ENCODE measurements at regions not wholly inside any gene's neighbourhood (a gene's known extent, or its start where the extent isn't known, plus 50 kb on each side); places are given as distances from the start of the nearest gene placed in this dataset.
"Not testable (repeated sequence)": the region's sequence is repeated elsewhere in the genome, so short reads cannot be mapped to it uniquely, and the experiment has no call there.

- FAIRE-seq (no peak), DNase-seq (ENCODE audit: insufficient read length) (no peak)
- TF ChIP-seq POLR2A (IDR thresholded peaks at IDR 0.05; ENCODE audit: low read depth, low read length), result no peak
Measured at GRCh38 chr16:87160701-87161337, 156.4 kb downstream of the C16orf95 start.

DNA sequence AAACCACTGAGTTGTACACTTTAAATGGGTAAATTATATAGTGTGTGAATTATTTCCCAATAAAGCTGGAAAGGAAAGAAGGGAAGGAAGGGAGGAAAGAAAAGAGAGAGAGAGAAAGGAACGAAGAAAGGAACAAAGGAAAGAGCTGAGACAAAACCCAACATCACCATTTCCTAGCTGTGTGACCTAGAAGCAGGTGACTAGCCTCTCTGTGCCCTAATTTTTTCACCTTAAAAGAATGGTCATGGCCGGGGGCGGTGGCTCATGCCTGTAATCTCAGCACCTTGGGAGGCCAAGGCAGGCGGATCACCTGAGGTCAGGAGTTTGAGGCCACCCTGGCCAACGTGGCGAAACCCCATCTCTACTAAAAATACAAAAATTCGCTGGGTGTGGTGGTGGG is 155.8 kb downstream of the C16orf95 start:
- FAIRE-seq; DNase-seq (ENCODE audit: insufficient read length): not testable (repeated sequence)

GRCh38 chr16:87161822-87162676 is 155.1 kb downstream of the C16orf95 start:
- TF ChIP-seq POLR2AphosphoS5 (IDR thresholded peaks at IDR 0.05; ENCODE audit: low read depth, low read length) (no peak), TAF1 (IDR thresholded peaks at IDR 0.05; ENCODE audit: borderline replicate concordance, low read depth, low read length) (no peak), POLR2A (IDR thresholded peaks at IDR 0.05; ENCODE audit: low read depth, low read length) (no peak)
- FAIRE-seq (no peak), DNase-seq (ENCODE audit: insufficient read length) (no peak)

GRCh38 chr16:87162799-87163198 is 154.4 kb downstream of the C16orf95 start:
- not testable (repeated sequence) for FAIRE-seq

GRCh38 chr16:87163637-87164036 is 153.6 kb downstream of the C16orf95 start:
- no peak for TF ChIP-seq POLR2A (IDR thresholded peaks at IDR 0.05; ENCODE audit: low read depth, low read length)
- TF ChIP-seq POLR2AphosphoS5 (IDR thresholded peaks at IDR 0.05; ENCODE audit: low read depth, low read length), result no peak
- no peak for TF ChIP-seq TAF1 (IDR thresholded peaks at IDR 0.05; ENCODE audit: borderline replicate concordance, low read depth, low read length)
- no peak for FAIRE-seq
- no peak for DNase-seq (ENCODE audit: insufficient read length)

More at GRCh38 chr16:87162799-87163198, 154.4 kb downstream of the C16orf95 start:
- not testable (repeated sequence) for DNase-seq (ENCODE audit: insufficient read length)

- no peak for TF ChIP-seq POLR2AphosphoS5 (IDR thresholded peaks at IDR 0.05; ENCODE audit: low read depth, low read length)
- TF ChIP-seq POLR2A (IDR thresholded peaks at IDR 0.05; ENCODE audit: low read depth, low read length), result no peak
- TF ChIP-seq TAF1 (IDR thresholded peaks at IDR 0.05; ENCODE audit: borderline replicate concordance, low read depth, low read length), result no peak
- DNase-seq (ENCODE audit: insufficient read length) (no peak), FAIRE-seq (no peak)
Measured at GRCh38 chr16:87165151-87165550, 152.0 kb downstream of the C16orf95 start.

DNA sequence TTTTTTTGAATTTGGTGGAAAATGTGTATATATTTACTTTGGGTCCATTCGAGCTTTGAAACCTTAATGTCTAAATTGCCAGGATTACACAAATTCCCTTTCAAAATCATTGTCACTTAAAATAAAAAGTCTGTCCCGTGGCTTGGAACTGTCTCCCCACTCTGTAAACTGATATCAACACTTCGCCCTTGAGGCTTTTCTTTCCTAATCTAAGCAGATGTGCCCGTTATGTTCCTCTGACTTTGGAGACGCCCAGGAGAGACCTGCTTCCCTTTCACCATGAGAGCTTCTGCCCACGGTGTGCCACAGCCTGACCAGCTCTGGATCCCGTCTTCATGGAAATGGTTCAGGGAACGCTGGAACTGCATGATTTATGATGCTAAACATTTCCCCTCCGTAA is 151.3 kb downstream of the C16orf95 start:
- FAIRE-seq, result no peak
- TF ChIP-seq POLR2A (IDR thresholded peaks at IDR 0.05; ENCODE audit: low read depth, low read length) (no peak), POLR2AphosphoS5 (IDR thresholded peaks at IDR 0.05; ENCODE audit: low read depth, low read length) (no peak), TAF1 (IDR thresholded peaks at IDR 0.05; ENCODE audit: borderline replicate concordance, low read depth, low read length) (no peak)
- DNase-seq (ENCODE audit: insufficient read length), result no peak

- FAIRE-seq (no peak), DNase-seq (ENCODE audit: insufficient read length) (no peak)
- TF ChIP-seq POLR2A (IDR thresholded peaks at IDR 0.05; ENCODE audit: low read depth, low read length) (no peak), POLR2AphosphoS5 (IDR thresholded peaks at IDR 0.05; ENCODE audit: low read depth, low read length) (no peak), TAF1 (IDR thresholded peaks at IDR 0.05; ENCODE audit: borderline replicate concordance, low read depth, low read length) (no peak)
Measured at GRCh38 chr16:87166321-87166720, 150.9 kb downstream of the C16orf95 start.

- DNase-seq (ENCODE audit: insufficient read length) (no peak), FAIRE-seq (no peak)
- no peak for TF ChIP-seq TAF1 (IDR thresholded peaks at IDR 0.05; ENCODE audit: borderline replicate concordance, low read depth, low read length)
- TF ChIP-seq POLR2A (IDR thresholded peaks at IDR 0.05; ENCODE audit: low read depth, low read length), result no peak
- no peak for TF ChIP-seq POLR2AphosphoS5 (IDR thresholded peaks at IDR 0.05; ENCODE audit: low read depth, low read length)
Measured at GRCh38 chr16:87166934-87167333, 150.3 kb downstream of the C16orf95 start.

DNA sequence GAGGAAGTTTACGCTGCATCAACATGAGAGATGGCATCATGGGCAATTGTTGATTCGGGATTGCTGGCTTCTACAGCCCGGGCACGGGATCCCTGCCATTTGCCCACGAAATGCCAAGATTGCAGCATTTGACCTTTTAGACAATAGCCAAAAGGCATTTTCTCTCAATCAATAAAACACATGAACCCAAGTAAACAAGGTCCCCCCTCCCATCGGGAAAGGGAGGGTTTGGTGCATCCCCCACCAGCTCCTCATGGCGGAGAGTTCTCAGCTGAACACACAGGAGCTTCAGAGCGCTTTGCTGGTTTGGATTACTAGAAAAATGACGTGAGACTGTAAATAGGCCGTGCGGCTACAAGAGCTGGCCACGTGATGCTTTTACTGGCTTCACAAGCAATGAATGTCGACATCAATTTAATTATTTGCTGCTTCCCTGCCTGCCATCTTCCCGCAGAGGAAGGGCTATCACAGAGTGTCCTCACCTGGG is 147.6 kb downstream of the C16orf95 start:
- DNase-seq (ENCODE audit: insufficient read length), result no peak
- no peak for TF ChIP-seq POLR2AphosphoS5 (IDR thresholded peaks at IDR 0.05; ENCODE audit: low read depth, low read length)
- no peak for TF ChIP-seq TAF1 (IDR thresholded peaks at IDR 0.05; ENCODE audit: borderline replicate concordance, low read depth, low read length)
- no peak for TF ChIP-seq POLR2A (IDR thresholded peaks at IDR 0.05; ENCODE audit: low read depth, low read length)
- FAIRE-seq, result no peak

DNA sequence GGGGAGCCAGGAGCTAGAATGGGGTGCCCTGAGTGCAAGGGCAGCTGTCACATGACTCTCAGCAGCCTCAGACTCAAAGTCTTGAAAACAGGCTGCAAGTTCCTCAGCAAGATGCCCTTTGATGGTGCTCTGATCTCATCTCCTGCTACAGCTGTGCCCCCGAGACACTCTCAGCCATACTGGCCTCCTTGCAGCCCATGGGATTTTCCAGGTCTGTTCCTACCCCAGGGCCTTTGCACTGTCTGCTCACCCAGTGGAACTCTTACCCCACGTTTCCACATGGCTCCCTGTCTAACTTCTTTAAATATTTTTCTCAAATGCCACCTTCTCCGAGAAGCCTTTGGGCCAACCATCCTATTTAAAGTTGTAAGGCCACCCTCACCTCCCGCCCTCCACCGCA is 146.9 kb downstream of the C16orf95 start:
- no peak for TF ChIP-seq POLR2A (IDR thresholded peaks at IDR 0.05; ENCODE audit: low read depth, low read length)
- TF ChIP-seq POLR2AphosphoS5 (IDR thresholded peaks at IDR 0.05; ENCODE audit: low read depth, low read length), result no peak
- TF ChIP-seq TAF1 (IDR thresholded peaks at IDR 0.05; ENCODE audit: borderline replicate concordance, low read depth, low read length), result no peak
- FAIRE-seq, result no peak
- DNase-seq (ENCODE audit: insufficient read length), result no peak

DNA sequence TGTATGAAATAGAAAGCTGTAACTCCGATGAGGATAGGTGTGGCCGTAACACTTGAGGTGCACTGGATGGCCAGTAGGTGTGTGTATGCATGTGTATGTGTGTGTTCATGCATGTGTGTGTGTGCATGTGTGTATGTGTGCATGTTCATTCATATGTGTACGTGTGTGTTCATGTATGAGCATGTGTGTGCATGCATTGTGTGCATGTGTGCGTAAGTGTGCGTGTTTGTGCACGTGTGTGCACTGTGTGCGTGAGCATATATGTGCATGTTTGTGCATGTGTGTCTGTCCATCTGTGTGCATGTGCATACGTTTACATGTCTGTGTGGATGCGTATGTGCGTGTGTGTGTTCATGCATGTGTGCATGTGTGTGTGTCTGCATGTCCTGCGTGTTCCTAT is 145.5 kb downstream of the C16orf95 start:
- no peak for FAIRE-seq

More for the DNA sequence above, 145.5 kb downstream of the C16orf95 start:
- no peak for DNase-seq (ENCODE audit: insufficient read length)
- TF ChIP-seq POLR2A (IDR thresholded peaks at IDR 0.05; ENCODE audit: low read depth, low read length) (no peak), TAF1 (IDR thresholded peaks at IDR 0.05; ENCODE audit: borderline replicate concordance, low read depth, low read length) (no peak)

Data from GM12892 (cell line).